ENCODE measurements at regions not wholly inside any gene's neighbourhood (a gene's known extent, or its start where the extent isn't known, plus 50 kb on each side); places are given as distances from the start of the nearest gene placed in this dataset.

DNA sequence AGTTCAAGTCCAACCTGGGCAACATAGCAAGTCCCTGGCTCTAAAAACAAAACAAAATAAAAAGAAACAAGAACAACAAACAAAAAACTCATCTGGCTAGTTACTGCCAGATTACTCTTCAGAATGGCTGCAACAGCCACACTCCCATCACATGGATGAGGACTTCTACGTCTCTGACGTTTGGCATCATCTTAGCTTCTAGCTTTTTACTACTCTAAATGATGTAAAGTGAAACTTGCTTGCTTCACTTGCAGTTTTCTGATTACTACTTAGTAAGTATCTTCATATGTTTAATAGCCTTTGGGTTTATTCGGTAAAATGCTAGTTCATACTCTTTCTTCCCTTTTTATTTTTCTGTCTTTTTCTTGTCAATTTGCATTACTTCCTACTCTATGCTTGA is 161.1 kb upstream of the CARMIL1 start:
- no peaks in the 10 kb centered on the region for H3K27me3 Mint-ChIP-seq (ENCODE audit: low read depth)
- TF ChIP-seq RELA (CRISPR knock-in tag; IDR thresholded peaks at IDR 0.05; ENCODE audit: borderline replicate concordance), result no peak
- TF ChIP-seq ZNF423 (CRISPR knock-in tag; IDR thresholded peaks at IDR 0.05), result no peak
- no peak for TF ChIP-seq ZNF263 (CRISPR knock-in tag; IDR thresholded peaks at IDR 0.05; ENCODE audit: low read depth)
- TF ChIP-seq ZNF396 (CRISPR knock-in tag; IDR thresholded peaks at IDR 0.05; ENCODE audit: borderline replicate concordance), result no peak
- no peak for TF ChIP-seq TEAD4 (CRISPR knock-in tag; IDR thresholded peaks at IDR 0.05)
- TF ChIP-seq ZNF121 (CRISPR knock-in tag; IDR thresholded peaks at IDR 0.05), result no peak
- no peak for TF ChIP-seq STAT6 (CRISPR knock-in tag; conservative IDR thresholded peaks at IDR 0.05; ENCODE audit: low read depth)
- no peak for TF ChIP-seq SOX15 (CRISPR knock-in tag; IDR thresholded peaks at IDR 0.05)
- TF ChIP-seq ZBTB43 (CRISPR knock-in tag; IDR thresholded peaks at IDR 0.05), result no peak
- TF ChIP-seq, protein P1, sequence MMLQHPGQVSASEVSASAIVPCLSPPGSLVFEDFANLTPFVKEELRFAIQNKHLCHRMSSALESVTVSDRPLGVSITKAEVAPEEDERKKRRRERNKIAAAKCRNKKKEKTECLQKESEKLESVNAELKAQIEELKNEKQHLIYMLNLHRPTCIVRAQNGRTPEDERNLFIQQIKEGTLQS (CRISPR knock-in tag; conservative IDR thresholded peaks at IDR 0.05), result no peak
- no peak for TF ChIP-seq CREB1 (CRISPR knock-in tag; IDR thresholded peaks at IDR 0.05)
- TF ChIP-seq TEAD1 (CRISPR knock-in tag; IDR thresholded peaks at IDR 0.05), result no peak
- TF ChIP-seq ESRRA (CRISPR knock-in tag; IDR thresholded peaks at IDR 0.05; ENCODE audit: borderline replicate concordance), result no peak
- TF ChIP-seq ZNF671 (CRISPR knock-in tag; IDR thresholded peaks at IDR 0.05), result no peak
- TF ChIP-seq, protein P2, sequence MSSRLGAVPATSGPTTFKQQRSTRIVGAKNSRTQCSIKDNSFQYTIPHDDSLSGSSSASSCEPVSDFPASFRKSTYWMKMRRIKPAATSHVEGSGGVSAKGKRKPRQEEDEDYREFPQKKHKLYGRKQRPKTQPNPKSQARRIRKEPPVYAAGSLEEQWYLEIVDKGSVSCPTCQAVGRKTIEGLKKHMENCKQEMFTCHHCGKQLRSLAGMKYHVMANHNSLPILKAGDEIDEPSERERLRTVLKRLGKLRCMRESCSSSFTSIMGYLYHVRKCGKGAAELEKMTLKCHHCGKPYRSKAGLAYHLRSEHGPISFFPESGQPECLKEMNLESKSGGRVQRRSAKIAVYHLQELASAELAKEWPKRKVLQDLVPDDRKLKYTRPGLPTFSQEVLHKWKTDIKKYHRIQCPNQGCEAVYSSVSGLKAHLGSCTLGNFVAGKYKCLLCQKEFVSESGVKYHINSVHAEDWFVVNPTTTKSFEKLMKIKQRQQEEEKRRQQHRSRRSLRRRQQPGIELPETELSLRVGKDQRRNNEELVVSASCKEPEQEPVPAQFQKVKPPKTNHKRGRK (CRISPR knock-in tag; IDR thresholded peaks at IDR 0.05; ENCODE audit: borderline replicate concordance), result no peak
- TF ChIP-seq ARID4B (CRISPR knock-in tag; IDR thresholded peaks at IDR 0.05; ENCODE audit: borderline replicate concordance), result no peak
- no peak for TF ChIP-seq CTCF (IDR thresholded peaks at IDR 0.05)
- H3K4me3 Mint-ChIP-seq, result no peak overlapping the region
- ATAC-seq (no peak), DNase-seq (ENCODE audit: low spot score) (no peak)
- ChIA-PET CTCF (no interaction called here), POLR2A (no interaction called here)
- H3K4me1 Mint-ChIP-seq, result peaks cover 11% of the 10 kb centered on the region
- no peaks in the 10 kb centered on the region for H3K36me3 Mint-ChIP-seq
- H3K27ac Mint-ChIP-seq, result no peak overlapping the region
- peaks cover 6% of the 10 kb centered on the region for H3K9me3 Mint-ChIP-seq

All from WTC11 (cell line).